ENCODE measurements at regions not wholly inside any gene's neighbourhood (a gene's known extent, or its start where the extent isn't known, plus 50 kb on each side); places are given as distances from the start of the nearest gene placed in this dataset.

- Histone ChIP-seq H3K4me1 (ENCODE audit: insufficient read depth, low read length) (peaks cover 10% of the 10 kb centered on the region), H4K20me1 (ENCODE audit: insufficient read depth, low read length) (no peaks in the 10 kb centered on the region), H3K9me3 (ENCODE audit: insufficient read depth, low read length, severe bottlenecking) (peaks cover 3% of the 10 kb centered on the region), H3K79me2 (ENCODE audit: insufficient read depth, low read length) (no peaks in the 10 kb centered on the region), H3K27me3 (ENCODE audit: insufficient read depth, low read length, poor library complexity) (no peaks in the 10 kb centered on the region), H3K9ac (ENCODE audit: low read depth, low read length) (no peak overlapping the region), H3K27ac (ENCODE audit: low read length) (no peak overlapping the region), H3K36me3 (ENCODE audit: insufficient read depth, low read length) (no peaks in the 10 kb centered on the region), H3K4me3 (ENCODE audit: low read depth in 1 of 2, low read length in 2 of 2) (no peak overlapping the region), H3K4me2 (ENCODE audit: insufficient read depth, low read length) (no peak overlapping the region), H2AFZ (ENCODE audit: low read depth, low read length) (no peak overlapping the region)
- ATAC-seq (ENCODE audit: insufficient read depth, low read depth) (no peak), DNase-seq (no peak)
- TF ChIP-seq CTCF (IDR thresholded peaks at IDR 0.05; ENCODE audit: borderline replicate concordance, extremely low read depth, low read length, poor library complexity, severe bottlenecking) (no peak), EZH2 (IDR thresholded peaks at IDR 0.05; ENCODE audit: borderline replicate concordance, low read depth, low read length, severe bottlenecking) (no peak)
Observed at GRCh38 chr2:172276961-172277360, 150.4 kb upstream of the ITGA6 start.

GRCh38 chr2:172278667-172279066 is 148.7 kb upstream of the ITGA6 start:
- DNase-seq (no peak), ATAC-seq (ENCODE audit: insufficient read depth, low read depth) (no peak)
- TF ChIP-seq CTCF (IDR thresholded peaks at IDR 0.05; ENCODE audit: borderline replicate concordance, extremely low read depth, low read length, poor library complexity, severe bottlenecking) (no peak), EZH2 (IDR thresholded peaks at IDR 0.05; ENCODE audit: borderline replicate concordance, low read depth, low read length, severe bottlenecking) (no peak)
- H3K4me3 ChIP-seq (ENCODE audit: low read depth in 1 of 2, low read length in 2 of 2), result no peak overlapping the region
- H3K4me2 ChIP-seq (ENCODE audit: insufficient read depth, low read length), result no peak overlapping the region
- no peaks in the 10 kb centered on the region for H4K20me1 ChIP-seq (ENCODE audit: insufficient read depth, low read length)
- peaks cover 3% of the 10 kb centered on the region for H3K9me3 ChIP-seq (ENCODE audit: insufficient read depth, low read length, severe bottlenecking)
- no peaks in the 10 kb centered on the region for H3K27me3 ChIP-seq (ENCODE audit: insufficient read depth, low read length, poor library complexity)
- no peak overlapping the region for H3K27ac ChIP-seq (ENCODE audit: low read length)
- H2AFZ ChIP-seq (ENCODE audit: low read depth, low read length), result no peak overlapping the region
- no peak overlapping the region for H3K9ac ChIP-seq (ENCODE audit: low read depth, low read length)
- H3K79me2 ChIP-seq (ENCODE audit: insufficient read depth, low read length), result no peaks in the 10 kb centered on the region
- H3K4me1 ChIP-seq (ENCODE audit: insufficient read depth, low read length), result peaks cover 7% of the 10 kb centered on the region
- no peaks in the 10 kb centered on the region for H3K36me3 ChIP-seq (ENCODE audit: insufficient read depth, low read length)

GRCh38 chr2:172279214-172279613 is 148.2 kb upstream of the ITGA6 start:
- H3K4me3 ChIP-seq (ENCODE audit: low read depth in 1 of 2, low read length in 2 of 2), result no peak overlapping the region
- H2AFZ ChIP-seq (ENCODE audit: low read depth, low read length), result no peak overlapping the region

More at GRCh38 chr2:172279214-172279613, 148.2 kb upstream of the ITGA6 start:
- no peak for DNase-seq
- Histone ChIP-seq H3K4me1 (ENCODE audit: insufficient read depth, low read length) (peaks cover 1% of the 10 kb centered on the region), H3K9ac (ENCODE audit: low read depth, low read length) (no peak overlapping the region), H3K79me2 (ENCODE audit: insufficient read depth, low read length) (no peaks in the 10 kb centered on the region), H4K20me1 (ENCODE audit: insufficient read depth, low read length) (no peaks in the 10 kb centered on the region), H3K27ac (ENCODE audit: low read length) (no peak overlapping the region), H3K27me3 (ENCODE audit: insufficient read depth, low read length, poor library complexity) (no peaks in the 10 kb centered on the region), H3K9me3 (ENCODE audit: insufficient read depth, low read length, severe bottlenecking) (peaks cover 3% of the 10 kb centered on the region), H3K4me2 (ENCODE audit: insufficient read depth, low read length) (no peak overlapping the region), H3K36me3 (ENCODE audit: insufficient read depth, low read length) (no peaks in the 10 kb centered on the region)
- TF ChIP-seq CTCF (IDR thresholded peaks at IDR 0.05; ENCODE audit: borderline replicate concordance, extremely low read depth, low read length, poor library complexity, severe bottlenecking) (no peak), EZH2 (IDR thresholded peaks at IDR 0.05; ENCODE audit: borderline replicate concordance, low read depth, low read length, severe bottlenecking) (no peak)
- ATAC-seq (ENCODE audit: insufficient read depth, low read depth), result no peak
